ENCODE measurements at regions not wholly inside any gene's neighbourhood (a gene's known extent, or its start where the extent isn't known, plus 50 kb on each side); places are given as distances from the start of the nearest gene placed in this dataset.

DNA sequence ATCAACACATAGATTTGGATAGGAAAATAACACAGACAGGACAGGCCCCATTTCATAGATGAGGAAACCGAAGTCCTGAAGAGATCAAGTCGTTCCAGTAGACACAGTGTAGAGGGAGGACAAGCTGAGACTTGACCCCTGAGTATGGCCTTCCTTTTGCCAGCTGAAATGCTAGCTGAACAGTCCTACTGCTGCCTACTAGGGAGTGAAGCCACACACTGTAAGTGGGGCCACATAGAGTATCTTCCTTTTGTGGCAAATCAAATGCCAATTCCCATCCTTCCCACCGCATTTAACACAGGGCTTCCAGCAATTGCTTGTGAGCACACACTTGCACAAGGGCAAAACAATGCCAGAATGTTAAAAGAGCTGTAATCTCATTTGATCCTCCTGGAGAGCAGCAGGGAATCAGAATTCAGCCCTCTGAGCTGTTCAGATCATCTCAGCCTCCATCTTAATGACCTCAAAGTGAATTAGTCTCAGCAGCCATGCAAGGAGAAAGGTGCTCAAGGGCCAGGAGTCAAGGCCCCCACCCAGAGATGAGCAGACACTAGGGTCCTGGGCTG is 380.5 kb downstream of the EMP1 start:
- DNase-seq (ENCODE audit: extremely low spot score, insufficient read length, low read depth): no peak

DNA sequence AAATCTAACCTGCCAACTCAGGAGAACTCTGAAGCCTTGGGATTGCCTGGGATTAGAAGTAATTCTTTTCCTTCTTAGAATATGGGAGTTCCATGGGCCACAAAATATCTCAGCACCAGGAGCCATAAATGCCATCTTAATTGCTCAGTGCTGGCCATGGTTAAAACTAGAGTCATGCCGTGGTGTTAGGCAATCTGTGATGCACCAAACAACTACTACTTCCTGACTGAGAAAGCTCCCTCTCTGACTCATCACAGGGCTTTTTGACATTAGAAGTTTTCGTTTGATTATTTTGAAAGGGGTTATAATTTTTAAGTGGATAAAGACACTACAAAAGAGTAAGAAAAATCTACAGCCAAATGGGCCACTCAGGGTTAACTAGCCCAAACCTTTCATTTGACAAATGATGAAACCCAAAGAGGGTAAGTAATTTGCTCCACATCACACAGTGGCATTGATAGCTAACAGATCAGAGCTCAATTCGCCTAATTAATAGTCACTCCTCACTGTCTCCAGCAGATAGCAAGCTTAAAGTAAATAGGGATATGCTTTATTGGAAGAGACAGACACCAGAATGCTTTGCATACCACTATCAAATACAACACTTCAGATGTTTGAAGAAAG is 377.3 kb downstream of the EMP1 start:
- DNase-seq (ENCODE audit: extremely low spot score, insufficient read length, low read depth): no peak
- FAIRE-seq: no peak

More for the DNA sequence above, 380.5 kb downstream of the EMP1 start:
- no peak for FAIRE-seq

GRCh38 chr12:13571035-13571434 is 374.5 kb downstream of the EMP1 start:
- FAIRE-seq: no peak
- DNase-seq (ENCODE audit: extremely low spot score, insufficient read length, low read depth): no peak

GRCh38 chr12:13570005-13570694 is 373.6 kb downstream of the EMP1 start:
- no peak for FAIRE-seq
- DNase-seq (ENCODE audit: extremely low spot score, insufficient read length, low read depth): no peak

- FAIRE-seq: no peak
- DNase-seq (ENCODE audit: extremely low spot score, insufficient read length, low read depth): no peak
Observed at GRCh38 chr12:13566292-13566691, 369.8 kb downstream of the EMP1 start.

DNA sequence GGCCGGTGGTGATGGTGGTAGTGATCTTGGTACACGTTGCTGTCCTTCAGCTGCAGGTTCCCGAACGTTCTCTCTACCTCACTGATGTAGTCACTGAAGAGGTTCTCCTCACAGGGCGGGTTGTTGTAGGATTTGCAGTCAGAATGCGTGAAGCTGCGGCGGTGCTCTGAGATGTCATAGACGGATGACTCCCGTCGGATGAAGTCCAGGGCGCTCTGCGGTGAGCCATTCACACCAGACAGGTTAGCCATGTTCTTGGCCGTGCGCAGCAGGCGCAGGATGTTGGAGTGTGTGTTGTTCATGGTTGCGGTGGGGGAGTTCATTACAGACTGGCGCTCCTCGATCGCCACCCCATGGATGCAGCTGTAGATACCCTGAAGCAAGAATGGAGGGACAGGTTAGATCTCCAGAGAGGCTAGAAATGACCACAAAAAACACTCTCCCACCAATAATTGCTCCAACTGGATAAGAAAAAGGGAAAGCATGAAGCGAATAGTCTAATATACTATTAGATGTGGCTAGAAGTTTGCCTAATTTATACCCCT is 367.8 kb downstream of the EMP1 start:
- no peak for DNase-seq (ENCODE audit: extremely low spot score, insufficient read length, low read depth)
- no peak for FAIRE-seq

- no peak for DNase-seq (ENCODE audit: extremely low spot score, insufficient read length, low read depth)
- no peak for FAIRE-seq
Observed at GRCh38 chr12:13563743-13564125, 367.2 kb downstream of the EMP1 start.

DNA sequence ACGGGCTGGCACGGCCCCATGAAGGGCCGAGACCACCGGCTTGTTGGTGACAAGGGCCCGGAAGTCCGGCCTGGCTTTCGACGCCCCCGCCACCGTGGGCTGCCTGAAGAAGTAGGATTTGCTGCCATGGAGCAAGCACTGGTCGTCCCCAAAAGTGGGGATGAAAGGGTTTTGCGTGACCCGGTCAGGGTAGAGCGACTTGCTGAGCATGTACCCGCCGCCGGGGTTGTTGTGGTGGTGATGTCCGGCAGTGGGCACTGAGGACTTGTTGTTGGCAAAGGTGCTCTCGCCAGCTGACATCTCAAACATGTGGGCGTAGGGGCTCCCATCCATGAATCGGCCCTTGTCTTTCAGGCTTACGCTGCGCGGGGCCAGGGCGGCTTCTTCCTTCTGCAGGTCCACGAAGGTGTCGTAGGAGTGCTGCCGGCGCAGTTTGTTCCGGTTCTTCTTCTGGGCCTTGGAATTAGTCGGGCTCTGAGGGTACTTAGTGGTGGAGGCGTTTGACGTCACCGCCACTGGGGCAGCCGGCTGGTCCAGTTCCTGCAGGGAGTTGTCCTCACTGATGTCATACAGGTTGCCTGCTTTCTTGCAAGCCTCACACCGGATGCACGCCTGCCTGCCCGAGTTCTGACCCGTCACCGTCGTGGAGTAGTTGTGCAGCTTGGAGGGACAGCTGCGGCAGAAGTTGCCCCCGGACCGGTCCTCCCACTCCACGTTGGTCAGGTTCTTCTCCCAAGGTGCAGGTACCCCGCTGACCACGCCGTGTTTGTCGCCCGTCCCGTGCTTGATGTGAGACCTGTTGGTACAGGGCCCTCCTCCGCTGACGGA is 366.6 kb downstream of the EMP1 start:
- DNase-seq (ENCODE audit: extremely low spot score, insufficient read length, low read depth): no peak
- no peak for FAIRE-seq

DNA sequence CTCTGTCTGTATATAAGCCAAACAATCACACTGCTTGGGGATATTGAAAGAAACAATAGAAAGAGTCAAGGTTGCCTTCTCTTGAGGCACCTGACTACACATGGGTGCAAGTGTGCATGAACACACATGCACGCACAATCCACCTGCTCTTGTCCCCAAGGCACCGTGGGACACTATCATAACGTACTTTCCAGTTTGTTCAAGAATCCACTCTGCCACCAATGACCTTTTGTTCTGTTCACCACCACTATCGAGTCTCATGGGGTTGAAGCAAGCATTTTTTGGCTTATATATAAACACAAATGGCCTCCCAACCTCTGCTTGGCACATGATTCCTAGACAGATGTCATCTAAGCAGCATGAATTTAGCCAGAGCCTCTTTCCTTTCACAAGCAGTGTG is 365.4 kb downstream of the EMP1 start:
- no peak for DNase-seq (ENCODE audit: extremely low spot score, insufficient read length, low read depth)
- FAIRE-seq: no peak

GRCh38 chr12:13559318-13559978 is 362.9 kb downstream of the EMP1 start:
- no peak for FAIRE-seq

DNA sequence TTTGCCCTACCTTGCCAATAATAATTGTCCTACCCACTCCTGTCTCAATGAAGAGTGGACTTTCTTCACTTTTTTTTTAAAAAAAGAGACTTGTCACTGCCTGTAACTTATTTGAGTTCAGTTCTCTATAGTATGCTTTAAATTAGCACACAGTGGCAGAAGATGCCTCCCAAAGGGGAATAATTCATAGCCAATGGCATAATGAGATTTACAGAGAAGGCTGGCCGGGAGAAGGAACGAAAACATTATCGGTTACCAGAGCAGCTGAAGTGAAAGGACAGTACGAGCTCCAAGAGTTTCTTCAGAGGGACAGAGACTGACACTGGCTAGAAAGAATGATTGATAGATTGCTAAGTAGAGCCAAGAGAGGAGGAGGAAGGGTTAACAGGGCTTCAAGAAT is 356.3 kb downstream of the EMP1 start:
- DNase-seq (ENCODE audit: extremely low spot score, insufficient read length, low read depth): no peak

More at GRCh38 chr12:13559318-13559978, 362.9 kb downstream of the EMP1 start:
- DNase-seq (ENCODE audit: extremely low spot score, insufficient read length, low read depth): no peak

DNA sequence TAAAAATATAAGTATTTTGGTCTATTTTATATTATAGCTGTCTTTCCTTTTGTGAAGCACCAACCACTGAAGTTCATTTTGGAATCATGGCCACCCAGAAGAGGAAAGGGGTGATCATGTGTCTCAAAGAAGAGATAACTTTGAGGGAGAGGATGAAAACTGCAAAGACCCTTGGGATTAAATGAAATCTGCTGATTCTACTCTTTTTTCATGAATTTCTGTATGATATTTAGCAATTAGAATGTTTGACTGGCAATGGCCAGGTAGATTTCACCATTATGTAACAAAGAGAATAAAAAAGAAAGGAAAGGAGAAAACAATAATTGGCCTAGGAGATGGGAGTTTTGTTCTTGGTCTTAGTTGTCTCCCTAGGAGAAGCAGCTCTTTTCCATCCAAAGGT is 350.8 kb downstream of the EMP1 start:
- DNase-seq (ENCODE audit: extremely low spot score, insufficient read length, low read depth) (no peak), FAIRE-seq (no peak)

More for the DNA sequence above, 356.3 kb downstream of the EMP1 start:
- no peak for FAIRE-seq

GRCh38 chr12:13546231-13546630 is 349.7 kb downstream of the EMP1 start:
- DNase-seq (ENCODE audit: extremely low spot score, insufficient read length, low read depth) (no peak), FAIRE-seq (no peak)

DNA sequence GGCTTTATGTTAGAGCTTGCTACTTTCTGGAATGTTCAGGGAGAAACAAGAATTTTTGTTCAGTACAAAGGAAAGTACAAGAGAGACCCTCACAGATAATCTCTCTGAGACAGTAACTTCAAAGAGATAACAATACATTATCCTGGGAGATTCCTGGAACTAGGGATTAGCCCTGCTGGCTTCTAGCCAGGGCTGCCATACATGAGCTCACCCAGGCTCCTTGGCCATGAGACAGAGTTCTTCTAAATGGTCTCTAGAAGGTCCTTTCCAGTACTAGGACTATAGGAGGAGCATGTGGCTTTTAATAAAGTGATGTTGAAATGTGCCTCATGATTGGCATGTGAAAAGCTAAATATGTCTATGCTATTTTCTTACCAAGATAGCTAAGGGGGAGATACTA is 342.5 kb downstream of the EMP1 start:
- FAIRE-seq (no peak), DNase-seq (ENCODE audit: extremely low spot score, insufficient read length, low read depth) (no peak)

DNA sequence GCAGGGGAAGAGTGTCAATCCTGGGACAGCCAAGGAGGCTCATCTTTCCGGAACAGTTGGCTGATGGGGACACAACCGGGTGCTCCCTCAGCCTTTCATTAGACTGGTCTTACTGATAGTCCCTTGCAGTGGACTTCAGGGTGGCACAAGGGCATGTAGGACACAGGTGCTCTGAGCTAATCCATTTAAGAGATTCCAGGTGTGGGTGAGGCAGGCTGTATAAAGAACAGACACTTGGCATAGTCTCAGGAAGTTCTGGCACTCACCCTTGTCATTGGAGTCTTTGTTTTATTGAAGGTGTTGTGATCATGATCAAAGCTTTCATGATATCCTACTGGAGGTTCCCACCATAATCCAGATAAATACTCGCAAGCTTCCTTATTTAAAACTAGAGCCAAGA is 341.6 kb downstream of the EMP1 start:
- no peak for FAIRE-seq
- no peak for DNase-seq (ENCODE audit: extremely low spot score, insufficient read length, low read depth)

- DNase-seq (ENCODE audit: extremely low spot score, insufficient read length, low read depth): no peak
- FAIRE-seq: no peak
Observed at GRCh38 chr12:13537623-13538022, 341.1 kb downstream of the EMP1 start.

GRCh38 chr12:13536219-13536910 is 339.8 kb downstream of the EMP1 start:
- FAIRE-seq: peak; percentile 52
- peak; percentile 14 for DNase-seq (ENCODE audit: extremely low spot score, insufficient read length, low read depth)

DNA sequence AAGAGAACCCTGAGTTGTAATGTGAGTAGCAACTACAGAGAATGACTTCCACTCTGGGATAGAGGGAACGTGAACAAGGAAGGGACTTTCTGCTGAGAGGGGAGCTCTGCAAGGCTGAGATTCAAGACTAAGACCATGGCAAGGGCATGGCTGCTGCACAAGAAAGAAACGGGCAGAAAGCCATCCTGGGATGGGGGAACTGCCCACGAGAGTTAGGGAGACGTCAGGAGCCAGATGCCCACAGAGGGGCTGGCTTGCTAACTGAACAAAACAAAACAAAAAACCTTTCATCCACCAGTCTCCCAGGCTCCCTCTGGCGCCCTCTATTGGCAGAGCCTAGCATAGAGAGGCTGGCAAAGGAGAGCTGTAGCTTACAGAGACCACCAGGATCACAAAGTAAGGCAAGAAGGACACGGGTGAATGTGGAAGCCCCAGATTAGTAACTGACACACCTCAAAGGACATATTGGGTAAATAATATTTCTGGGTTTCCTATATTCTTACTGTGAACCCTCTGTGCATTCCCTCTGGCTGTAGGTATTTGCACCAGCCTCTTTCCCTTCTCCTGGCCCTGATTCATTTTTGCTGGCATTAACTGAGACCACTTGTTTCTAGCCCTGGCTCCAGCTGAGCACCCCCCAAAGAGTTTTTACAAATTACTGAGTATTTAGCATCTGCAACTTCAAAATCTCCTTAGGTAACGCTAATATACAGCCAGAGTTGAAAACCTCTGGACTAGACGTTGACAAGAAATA is 338.3 kb downstream of the EMP1 start:
- DNase-seq (ENCODE audit: extremely low spot score, insufficient read length, low read depth) (no peak), FAIRE-seq (no peak)

DNA sequence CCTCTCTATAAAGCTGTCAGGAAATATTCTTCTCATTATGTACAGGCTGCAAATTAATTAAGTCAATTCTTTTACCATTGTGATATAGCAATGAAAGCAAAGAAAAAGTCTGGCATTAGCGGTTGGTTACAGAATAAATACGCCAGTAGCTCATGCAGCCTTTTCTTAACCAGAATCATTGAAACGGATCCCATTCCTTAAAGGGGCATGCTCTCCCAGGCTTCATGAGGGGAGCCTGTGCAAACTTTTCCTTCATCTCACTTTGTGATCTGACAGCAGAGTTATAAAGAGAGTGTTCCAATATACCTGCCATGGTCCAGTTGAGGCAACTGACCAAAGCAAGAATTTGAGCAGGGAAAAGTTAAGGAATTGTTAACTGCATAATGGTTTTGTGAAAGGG is 337.7 kb downstream of the EMP1 start:
- no peak for FAIRE-seq
- DNase-seq (ENCODE audit: extremely low spot score, insufficient read length, low read depth): no peak

Measured in GM18507 (cell line).